D721Med (cell line): ENCODE measurements at regions not wholly inside any gene's neighbourhood (a gene's known extent, or its start where the extent isn't known, plus 50 kb on each side); places are given as distances from the start of the nearest gene placed in this dataset.

Experiments
- DNase-seq: peaks from one replicate; pipeline ENCODE4 v3.0.0; 2011; ENCODE audit warnings: low spot score; ENCODE audit not compliant: insufficient read length
- FAIRE-seq: peaks from 2 replicates; lab custom pipeline; 2011; peaks lifted over from hg19 to GRCh38; lab: Jason Lieb, UNC
- TF ChIP-seq, protein P1 (sequence below): IDR thresholded peaks from 2 replicates; pipeline ENCODE4 v1.5.1; 2012; ENCODE audit warnings: mild to moderate bottlenecking, control low read depth; ENCODE audit not compliant: insufficient read depth; ENCODE audit errors: missing control alignments

DNA sequence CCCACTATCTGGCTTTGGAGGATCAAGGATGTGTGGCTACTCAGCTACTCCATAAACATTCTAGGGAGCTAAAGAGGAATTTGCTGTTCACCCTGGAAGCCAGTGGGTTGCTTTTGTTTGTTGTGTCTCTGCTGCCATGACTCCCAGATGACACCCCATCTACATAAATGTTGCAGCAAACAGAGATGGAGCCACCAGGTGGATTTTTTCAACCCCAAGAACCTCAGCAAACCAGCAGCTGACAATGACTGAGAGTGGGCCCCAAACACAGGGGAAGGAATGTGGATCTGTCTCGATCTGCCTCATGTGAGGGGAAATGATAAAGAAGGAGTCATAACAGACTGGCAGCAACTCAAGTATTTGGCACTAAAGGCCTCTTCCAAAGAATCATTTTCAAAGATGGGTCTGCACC lies 132.7 kb upstream of the TNC start:
- no peak for FAIRE-seq

GRCh38 chr9:115254287-115255180 lies 136.6 kb upstream of the TNC start:
- TF ChIP-seq, protein P1, sequence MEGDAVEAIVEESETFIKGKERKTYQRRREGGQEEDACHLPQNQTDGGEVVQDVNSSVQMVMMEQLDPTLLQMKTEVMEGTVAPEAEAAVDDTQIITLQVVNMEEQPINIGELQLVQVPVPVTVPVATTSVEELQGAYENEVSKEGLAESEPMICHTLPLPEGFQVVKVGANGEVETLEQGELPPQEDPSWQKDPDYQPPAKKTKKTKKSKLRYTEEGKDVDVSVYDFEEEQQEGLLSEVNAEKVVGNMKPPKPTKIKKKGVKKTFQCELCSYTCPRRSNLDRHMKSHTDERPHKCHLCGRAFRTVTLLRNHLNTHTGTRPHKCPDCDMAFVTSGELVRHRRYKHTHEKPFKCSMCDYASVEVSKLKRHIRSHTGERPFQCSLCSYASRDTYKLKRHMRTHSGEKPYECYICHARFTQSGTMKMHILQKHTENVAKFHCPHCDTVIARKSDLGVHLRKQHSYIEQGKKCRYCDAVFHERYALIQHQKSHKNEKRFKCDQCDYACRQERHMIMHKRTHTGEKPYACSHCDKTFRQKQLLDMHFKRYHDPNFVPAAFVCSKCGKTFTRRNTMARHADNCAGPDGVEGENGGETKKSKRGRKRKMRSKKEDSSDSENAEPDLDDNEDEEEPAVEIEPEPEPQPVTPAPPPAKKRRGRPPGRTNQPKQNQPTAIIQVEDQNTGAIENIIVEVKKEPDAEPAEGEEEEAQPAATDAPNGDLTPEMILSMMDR = no peak
- FAIRE-seq (no peak), DNase-seq (no peak)

More for the DNA sequence above, 132.7 kb upstream of the TNC start:
- DNase-seq = no peak
- TF ChIP-seq, protein P1 = no peak

GRCh38 chr9:115261656-115262081 lies 143.7 kb upstream of the TNC start:
- TF ChIP-seq, protein P1 = no peak
- FAIRE-seq = no peak
- DNase-seq = no peak

DNA sequence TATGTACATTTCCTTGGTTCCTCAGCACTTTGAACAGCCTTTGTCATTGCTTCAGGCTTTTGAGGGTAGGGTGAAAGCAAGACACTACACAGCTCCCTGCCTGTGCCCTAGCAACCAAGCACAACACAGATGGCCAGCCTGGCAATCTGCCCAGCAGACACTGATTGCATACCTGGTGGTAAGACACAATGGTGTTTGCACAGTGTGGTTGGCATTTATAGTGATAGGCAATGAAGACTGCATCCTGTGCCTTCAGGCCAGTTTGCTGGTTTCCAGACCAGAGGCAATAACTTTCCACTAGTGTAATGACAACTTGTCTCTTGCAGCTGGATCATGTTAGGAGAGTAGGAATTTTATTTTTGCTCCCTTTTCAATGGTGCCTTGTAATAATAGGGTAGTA lies 144.5 kb upstream of the TNC start:
- FAIRE-seq = no peak
- TF ChIP-seq, protein P1 = no peak
- DNase-seq = no peak

DNA sequence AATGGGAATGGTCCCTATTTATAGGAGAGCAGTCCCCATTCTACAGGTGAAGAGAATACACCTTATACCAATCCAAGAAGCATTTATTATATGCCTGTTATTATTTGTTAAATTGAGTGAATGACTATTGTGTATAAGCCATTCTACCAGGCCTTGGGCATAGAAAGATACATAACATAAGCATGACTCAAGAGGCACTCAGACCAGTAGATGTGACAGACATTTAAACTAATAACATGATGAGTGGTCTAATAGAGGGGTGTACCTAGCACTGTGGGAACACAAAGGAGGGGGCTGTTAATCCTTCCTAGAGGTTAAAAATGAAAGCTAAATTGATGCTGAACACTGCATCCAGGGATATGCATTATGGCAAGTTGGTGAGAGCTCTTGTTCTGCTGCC lies 145.0 kb upstream of the TNC start:
- DNase-seq (no peak), FAIRE-seq (no peak)
- TF ChIP-seq, protein P1 = no peak

DNA sequence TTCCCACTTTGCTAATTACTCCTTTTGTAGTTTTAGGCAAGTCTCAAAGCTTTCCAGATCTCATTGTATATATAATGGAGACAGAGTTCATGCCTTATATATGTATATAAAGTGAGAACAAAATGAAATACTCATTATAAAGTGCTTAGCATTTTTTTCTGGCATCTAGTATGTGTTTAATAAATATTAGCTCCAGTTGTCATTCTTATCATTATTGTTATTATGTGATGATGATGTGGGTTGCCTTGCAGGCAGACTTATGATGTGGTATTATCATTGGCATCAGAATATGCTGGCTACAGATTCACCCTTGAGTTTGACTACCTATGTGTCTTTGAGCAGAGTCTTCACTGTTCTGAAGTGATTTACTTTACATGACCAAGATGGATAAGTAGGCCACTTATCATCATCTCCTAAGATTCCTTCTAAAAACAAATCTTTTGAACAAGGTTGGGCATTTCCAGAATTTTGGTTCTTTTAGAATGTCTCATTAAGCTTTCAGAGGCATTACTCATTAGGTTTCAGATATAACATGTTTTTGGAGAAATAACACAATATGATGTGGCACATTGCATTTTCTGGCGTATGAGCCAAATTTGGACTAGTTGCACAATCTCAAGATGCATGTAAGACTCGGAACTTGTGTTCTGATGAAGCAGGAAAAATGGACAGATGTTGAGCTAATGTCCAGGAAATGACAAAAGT lies 145.6 kb upstream of the TNC start:
- FAIRE-seq = no peak

More for the DNA sequence above, 145.6 kb upstream of the TNC start:
- TF ChIP-seq, protein P1 = no peak
- DNase-seq = no peak
